Prostate gland (tissue), 2 donors: ENCODE measurements at regions not wholly inside any gene's neighbourhood (a gene's known extent, or its start where the extent isn't known, plus 50 kb on each side); places are given as distances from the start of the nearest gene placed in this dataset.

Source experiments
- CTCF ChIP-seq, 4 experiments: fragments of 200-600 bp in 2 of 4; fragments of 450-650 bp in 2 of 4; sonication (generic) in 2 of 4; IDR thresholded peaks; 1 replicate in 3 of 4; 2 replicates in 1 of 4; pipeline ENCODE4 v1.5.1; 2016 to 2019; ENCODE audit warnings: antibody characterized with exemption in 4 of 4, mild to moderate bottlenecking in 2 of 4, moderate library complexity in 2 of 4
- POLR2A ChIP-seq: fragments of 450-650 bp; IDR thresholded peaks from one replicate; pipeline ENCODE4 v1.6.1; 2016; ENCODE audit warnings: antibody characterized with exemption, mild to moderate bottlenecking
- POLR2AphosphoS5 ChIP-seq: sonication (generic); formaldehyde crosslinking; IDR thresholded peaks from one replicate; pipeline ENCODE4 v1.6.1; 2017; ENCODE audit warnings: antibody characterized with exemption

GRCh38 chr2:195299600-195299999 is 357.4 kb upstream of the SLC39A10 start:
- no peak for TF ChIP-seq CTCF (IDR thresholded peaks at IDR 0.05)
- no peak for TF ChIP-seq POLR2A
- no peak for TF ChIP-seq POLR2AphosphoS5
